ENCODE measurements at regions not wholly inside any gene's neighbourhood (a gene's known extent, or its start where the extent isn't known, plus 50 kb on each side); places are given as distances from the start of the nearest gene placed in this dataset.

- TF ChIP-seq CTCF (IDR thresholded peaks at IDR 0.05 in 4 of 5, conservative IDR thresholded peaks at IDR 0.05 in 1 of 5) (no peak), POLR2A (IDR thresholded peaks at IDR 0.05) (no peak)
Observed at GRCh38 chrY:8084192-8084591, 1172.6 kb upstream of the AMELY start.

Measured in gastrocnemius medialis (tissue), 4 donors.